ENCODE measurements at regions not wholly inside any gene's neighbourhood (a gene's known extent, or its start where the extent isn't known, plus 50 kb on each side); places are given as distances from the start of the nearest gene placed in this dataset.
"Not testable (repeated sequence)": the region's sequence is repeated elsewhere in the genome, so short reads cannot be mapped to it uniquely, and the experiment has no call there.

GRCh38 chr2:88865801-88866371, 174.4 kb downstream of the RPIA start:
- no peak for DNase-seq

- DNase-seq = no peak
Observed at GRCh38 chr2:88866756-88867155, 175.3 kb downstream of the RPIA start.

GRCh38 chr2:88868861-88869260, 177.4 kb downstream of the RPIA start:
- DNase-seq = no peak

- DNase-seq = no peak
Observed at GRCh38 chr2:88870267-88870839, 178.9 kb downstream of the RPIA start.

- no peak for DNase-seq
Observed at GRCh38 chr2:88871336-88871735, 179.9 kb downstream of the RPIA start.

- no peak for DNase-seq
Observed at GRCh38 chr2:88873620-88874019, 182.1 kb downstream of the RPIA start.

GRCh38 chr2:88874063-88874657, 182.7 kb downstream of the RPIA start:
- DNase-seq = peak; percentile 64

- DNase-seq = no peak
Observed at GRCh38 chr2:88875736-88876135, 184.3 kb downstream of the RPIA start.

- peak; percentile 62 for DNase-seq
Observed at GRCh38 chr2:88880441-88880953, 189.0 kb downstream of the RPIA start.

GRCh38 chr2:88885275-88885674, 193.8 kb downstream of the RPIA start:
- DNase-seq = peak; percentile 9

GRCh38 chr2:88885679-88886416, 194.4 kb downstream of the RPIA start:
- no peak for DNase-seq

- peak; percentile 49 for DNase-seq
Observed at GRCh38 chr2:88887466-88887865, 196.0 kb downstream of the RPIA start.

- no peak for DNase-seq
Observed at GRCh38 chr2:88892207-88892606, 200.7 kb downstream of the RPIA start.

- DNase-seq = no peak
Observed at GRCh38 chr2:88892788-88893187, 201.3 kb downstream of the RPIA start.

GRCh38 chr2:88896971-88897370, 205.5 kb downstream of the RPIA start:
- DNase-seq = no peak

- DNase-seq = peak; percentile 69
Observed at GRCh38 chr2:88897715-88898114, 206.2 kb downstream of the RPIA start.

GRCh38 chr2:88903749-88904353, 212.4 kb downstream of the RPIA start:
- peak; percentile 59 for DNase-seq

- DNase-seq = no peak
Observed at GRCh38 chr2:88913280-88913679, 221.8 kb downstream of the RPIA start.

GRCh38 chr2:88919087-88919738, 227.7 kb downstream of the RPIA start:
- DNase-seq = peak; percentile 12

- DNase-seq = not testable (repeated sequence)
Observed at GRCh38 chr2:88920399-88920798, 228.9 kb downstream of the RPIA start.

GRCh38 chr2:88924533-88924932, 233.1 kb downstream of the RPIA start:
- no peak for DNase-seq

- DNase-seq = no peak
Observed at GRCh38 chr2:88925770-88926462, 234.4 kb downstream of the RPIA start.
